Endothelial cell of umbilical vein (primary cell): ENCODE measurements at regions not wholly inside any gene's neighbourhood (a gene's known extent, or its start where the extent isn't known, plus 50 kb on each side); places are given as distances from the start of the nearest gene placed in this dataset.

Source experiments
- EZH2 ChIP-seq: IDR thresholded peaks from 2 replicates; pipeline ENCODE4 v1.6.1; 2012; ENCODE audit warnings: borderline replicate concordance, low read depth, mild to moderate bottlenecking, moderate library complexity, low read length, inconsistent platforms; ENCODE audit not compliant: severe bottlenecking
- FOS ChIP-seq: IDR thresholded peaks from 2 replicates; pipeline ENCODE4 v1.6.1; 2011; ENCODE audit warnings: mild to moderate bottlenecking, low read length, moderate library complexity, borderline replicate concordance; ENCODE audit not compliant: insufficient read depth
- GATA2 ChIP-seq: IDR thresholded peaks from 2 replicates; pipeline ENCODE4 v1.7.0; 2011; ENCODE audit warnings: low read depth, mild to moderate bottlenecking, moderate library complexity, mixed read lengths, low read length; ENCODE audit not compliant: insufficient read length, insufficient read depth
- JUN ChIP-seq: IDR thresholded peaks from 2 replicates; pipeline ENCODE4 v1.6.1; 2011; ENCODE audit warnings: borderline replicate concordance, low read depth; ENCODE audit not compliant: insufficient read length, insufficient read depth
- POLR2A ChIP-seq: IDR thresholded peaks from 2 replicates; pipeline ENCODE4 v1.6.1; 2012; ENCODE audit warnings: low read depth, mild to moderate bottlenecking, control low read depth, low read length
- POLR2AphosphoS5 ChIP-seq: IDR thresholded peaks from 2 replicates; pipeline ENCODE4 v1.6.1; 2012; ENCODE audit warnings: low read depth, mild to moderate bottlenecking, control low read depth, low read length, moderate library complexity; ENCODE audit not compliant: insufficient read depth
- TF ChIP-seq, protein P1 (sequence below), 2 donors: IDR thresholded peaks; 1 replicate in 1 of 2; 2 replicates in 1 of 2; pipeline ENCODE4 v1.5.1; 2011; ENCODE audit warnings: low read length in 2 of 2, mild to moderate bottlenecking in 2 of 2, moderate library complexity in 2 of 2, control low read depth in 1 of 2, inconsistent platforms in 1 of 2, low read depth in 1 of 2; ENCODE audit not compliant: insufficient read depth in 1 of 2; ENCODE audit errors: extremely low read depth in 1 of 2

DNA sequence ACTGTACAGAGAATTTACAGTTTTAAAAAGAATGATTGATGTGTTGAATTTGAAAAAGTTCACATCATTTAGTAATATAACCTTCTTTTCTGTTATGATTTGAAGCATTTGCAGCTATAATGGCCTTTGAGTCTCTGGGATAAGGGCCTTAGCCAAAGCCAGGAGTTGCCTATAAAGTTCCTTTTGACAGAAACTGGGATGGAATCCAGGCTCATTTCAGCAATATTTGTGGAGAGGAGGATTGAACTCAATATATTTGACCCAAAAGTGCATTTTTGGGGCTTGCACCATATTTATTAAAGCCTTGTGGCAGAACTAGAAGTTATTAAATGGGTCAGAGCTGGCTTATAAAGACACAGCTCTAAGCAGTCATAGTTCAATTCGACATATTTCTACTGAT is 348.7 kb upstream of the EPHA3 start:
- no peak for TF ChIP-seq POLR2A
- no peak for TF ChIP-seq FOS
- TF ChIP-seq, protein P1, sequence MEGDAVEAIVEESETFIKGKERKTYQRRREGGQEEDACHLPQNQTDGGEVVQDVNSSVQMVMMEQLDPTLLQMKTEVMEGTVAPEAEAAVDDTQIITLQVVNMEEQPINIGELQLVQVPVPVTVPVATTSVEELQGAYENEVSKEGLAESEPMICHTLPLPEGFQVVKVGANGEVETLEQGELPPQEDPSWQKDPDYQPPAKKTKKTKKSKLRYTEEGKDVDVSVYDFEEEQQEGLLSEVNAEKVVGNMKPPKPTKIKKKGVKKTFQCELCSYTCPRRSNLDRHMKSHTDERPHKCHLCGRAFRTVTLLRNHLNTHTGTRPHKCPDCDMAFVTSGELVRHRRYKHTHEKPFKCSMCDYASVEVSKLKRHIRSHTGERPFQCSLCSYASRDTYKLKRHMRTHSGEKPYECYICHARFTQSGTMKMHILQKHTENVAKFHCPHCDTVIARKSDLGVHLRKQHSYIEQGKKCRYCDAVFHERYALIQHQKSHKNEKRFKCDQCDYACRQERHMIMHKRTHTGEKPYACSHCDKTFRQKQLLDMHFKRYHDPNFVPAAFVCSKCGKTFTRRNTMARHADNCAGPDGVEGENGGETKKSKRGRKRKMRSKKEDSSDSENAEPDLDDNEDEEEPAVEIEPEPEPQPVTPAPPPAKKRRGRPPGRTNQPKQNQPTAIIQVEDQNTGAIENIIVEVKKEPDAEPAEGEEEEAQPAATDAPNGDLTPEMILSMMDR (IDR thresholded peaks at IDR 0.05; ENCODE audit: extremely low read depth in 1 of 2, insufficient read depth in 1 of 2, low read depth in 1 of 2, low read length in 2 of 2): no peak
- TF ChIP-seq JUN: no peak
- no peak for TF ChIP-seq POLR2AphosphoS5
- no peak for TF ChIP-seq EZH2
- no peak for TF ChIP-seq GATA2
